Activated CD8-positive, alpha-beta memory T cell treated with anti-CD3 and anti-CD28 coated beads, Interleukin-2, amount 50 U/mL, for 4 hours (primary cell): ENCODE measurements at regions not wholly inside any gene's neighbourhood (a gene's known extent, or its start where the extent isn't known, plus 50 kb on each side); places are given as distances from the start of the nearest gene placed in this dataset.
"Not testable (repeated sequence)": the region's sequence is repeated elsewhere in the genome, so short reads cannot be mapped to it uniquely, and the experiment has no call there.

Experiments
- DNase-seq: peaks from one replicate; pipeline ENCODE4 v3.0.0-alpha.2; 2020

- no peak for DNase-seq
Measured at GRCh38 chr2:105490956-105491355, 92.1 kb upstream of the FHL2 start.

GRCh38 chr2:105490204-105490603, 91.4 kb upstream of the FHL2 start:
- DNase-seq: no peak

GRCh38 chr2:105489168-105489878, 90.5 kb upstream of the FHL2 start:
- DNase-seq: no peak

GRCh38 chr2:105488285-105488684, 89.4 kb upstream of the FHL2 start:
- DNase-seq: no peak

GRCh38 chr2:105487142-105488069, 88.6 kb upstream of the FHL2 start:
- DNase-seq: no peak

- no peak for DNase-seq
Measured at GRCh38 chr2:105486762-105487141, 87.9 kb upstream of the FHL2 start.

- DNase-seq: no peak
Measured at GRCh38 chr2:105478670-105479069, 79.8 kb upstream of the FHL2 start.

GRCh38 chr2:105477050-105477620, 78.3 kb upstream of the FHL2 start:
- DNase-seq: not testable (repeated sequence)

GRCh38 chr2:105473011-105473410, 74.2 kb upstream of the FHL2 start:
- no peak for DNase-seq

GRCh38 chr2:105470979-105471378, 72.1 kb upstream of the FHL2 start:
- DNase-seq: no peak

- no peak for DNase-seq
Measured at GRCh38 chr2:105469781-105470180, 70.9 kb upstream of the FHL2 start.

GRCh38 chr2:105468582-105469042, 69.8 kb upstream of the FHL2 start:
- DNase-seq: no peak

GRCh38 chr2:105464325-105464724, 65.5 kb upstream of the FHL2 start:
- DNase-seq: no peak

- no peak for DNase-seq
Measured at GRCh38 chr2:105460048-105460732, 61.3 kb upstream of the FHL2 start.

- DNase-seq: no peak
Measured at GRCh38 chr2:105458076-105458475, 59.2 kb upstream of the FHL2 start.

GRCh38 chr2:105455488-105456003, 56.7 kb upstream of the FHL2 start:
- no peak for DNase-seq

- DNase-seq: no peak
Measured at GRCh38 chr2:105454801-105455485, 56.1 kb upstream of the FHL2 start.

GRCh38 chr2:105451571-105452166, 52.8 kb upstream of the FHL2 start:
- no peak for DNase-seq

GRCh38 chr2:105450471-105450870, 51.6 kb upstream of the FHL2 start:
- DNase-seq: no peak

- no peak for DNase-seq
Measured at GRCh38 chr2:105449076-105449475, 50.2 kb upstream of the FHL2 start.
